NB4 (cell line): ENCODE measurements at regions not wholly inside any gene's neighbourhood (a gene's known extent, or its start where the extent isn't known, plus 50 kb on each side); places are given as distances from the start of the nearest gene placed in this dataset.

ENCODE experiments used
- DNase-seq: peaks from one replicate; pipeline ENCODE4 v3.0.0; 2010; ENCODE audit warnings: low read depth
- H3K4me3 ChIP-seq: one replicate; pipeline ENCODE4 v1.5.1; 2011; ENCODE audit warnings: mild to moderate bottlenecking, low read depth, low read length, moderate library complexity
- CTCF ChIP-seq: IDR thresholded peaks from one replicate; pipeline ENCODE4 v1.5.1; 2012; ENCODE audit warnings: low read depth, low read length
- MAX ChIP-seq: IDR thresholded peaks from 2 replicates; pipeline ENCODE4 v1.6.1; 2011; ENCODE audit warnings: low read depth, low read length
- MYC ChIP-seq: IDR thresholded peaks from 2 replicates; pipeline ENCODE4 v1.6.1; 2011; ENCODE audit warnings: low read depth, low read length
- POLR2A ChIP-seq: IDR thresholded peaks from 2 replicates; pipeline ENCODE4 v1.6.1; 2011; ENCODE audit warnings: mild to moderate bottlenecking; ENCODE audit not compliant: insufficient read length; ENCODE audit errors: extremely low read depth

GRCh38 chr20:11832851-11833250, 84.8 kb upstream of the BTBD3 start:
- TF ChIP-seq MAX (no peak), POLR2A (no peak), MYC (no peak), CTCF (no peak)
- DNase-seq = no peak
- H3K4me3 ChIP-seq = no peak overlapping the region

GRCh38 chr20:11833825-11834224, 83.9 kb upstream of the BTBD3 start:
- TF ChIP-seq CTCF = no peak
- TF ChIP-seq MAX = no peak
- TF ChIP-seq MYC = no peak
- no peak for TF ChIP-seq POLR2A
- no peak for DNase-seq
- no peak overlapping the region for H3K4me3 ChIP-seq

GRCh38 chr20:11838076-11838636, 79.5 kb upstream of the BTBD3 start:
- no peak for TF ChIP-seq CTCF
- H3K4me3 ChIP-seq = no peak overlapping the region
- peak; percentile 14 for DNase-seq

- no peak for DNase-seq
- TF ChIP-seq MAX (no peak), CTCF (no peak), MYC (no peak), POLR2A (no peak)
- H3K4me3 ChIP-seq = no peak overlapping the region
Observed at GRCh38 chr20:11841972-11842461, 75.7 kb upstream of the BTBD3 start.

GRCh38 chr20:11843289-11843688, 74.4 kb upstream of the BTBD3 start:
- TF ChIP-seq CTCF = no peak
- H3K4me3 ChIP-seq = no peak overlapping the region
- DNase-seq = no peak

- TF ChIP-seq MAX (no peak), POLR2A (no peak), MYC (no peak), CTCF (no peak)
- no peak overlapping the region for H3K4me3 ChIP-seq
- no peak for DNase-seq
Observed at GRCh38 chr20:11844691-11845090, 73.0 kb upstream of the BTBD3 start.
